ENCODE measurements at regions not wholly inside any gene's neighbourhood (a gene's known extent, or its start where the extent isn't known, plus 50 kb on each side); places are given as distances from the start of the nearest gene placed in this dataset.

GRCh38 chrX:74242484-74243138 is 61.4 kb upstream of the ZCCHC13 start:
- no peak for TF ChIP-seq CTCF (IDR thresholded peaks at IDR 0.05; ENCODE audit: low read depth, low read length)
- no peak for TF ChIP-seq POLR2A (IDR thresholded peaks at IDR 0.05; ENCODE audit: extremely low read depth, insufficient read length)

Measured in NB4 (cell line).